Transverse colon (tissue), 3 donors: ENCODE measurements at regions not wholly inside any gene's neighbourhood (a gene's known extent, or its start where the extent isn't known, plus 50 kb on each side); places are given as distances from the start of the nearest gene placed in this dataset.

ENCODE experiments used
- EP300 ChIP-seq: sonication (generic); formaldehyde crosslinking; IDR thresholded peaks from one replicate; pipeline ENCODE4 v1.6.1; 2017; ENCODE audit warnings: antibody characterized with exemption, low read depth
- TF ChIP-seq, protein P1 (sequence below), 5 experiments: fragments of 200-600 bp in 3 of 5; fragments of 450-650 bp in 2 of 5; sonication (generic) in 3 of 5; IDR thresholded peaks; 1 replicate in 2 of 5; 2 replicates in 3 of 5; pipeline ENCODE4 v1.5.1; 2016 to 2017; ENCODE audit warnings: antibody characterized with exemption in 5 of 5, inconsistent platforms in 3 of 5, mild to moderate bottlenecking in 2 of 5, moderate library complexity in 1 of 5

DNA sequence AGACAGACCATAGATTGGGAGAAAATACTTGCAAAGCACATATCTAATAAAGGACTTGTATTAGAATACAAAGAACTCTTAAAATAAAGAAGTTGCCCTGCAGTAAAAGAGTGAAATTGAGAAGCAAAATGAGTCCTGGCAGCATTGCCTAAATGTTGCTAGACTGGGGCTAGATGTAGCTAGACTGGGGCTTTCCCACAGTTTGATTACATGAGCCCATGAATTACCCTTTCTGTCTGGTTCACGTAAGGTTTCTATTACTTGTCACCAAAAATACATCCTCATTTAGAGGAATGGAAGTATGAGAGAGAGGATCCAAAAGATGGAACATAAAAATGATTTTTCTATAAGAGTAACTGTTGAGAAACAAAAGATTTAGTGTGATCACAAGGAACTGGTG is 57.6 kb upstream of the CCDC28A start:
- TF ChIP-seq, protein P1, sequence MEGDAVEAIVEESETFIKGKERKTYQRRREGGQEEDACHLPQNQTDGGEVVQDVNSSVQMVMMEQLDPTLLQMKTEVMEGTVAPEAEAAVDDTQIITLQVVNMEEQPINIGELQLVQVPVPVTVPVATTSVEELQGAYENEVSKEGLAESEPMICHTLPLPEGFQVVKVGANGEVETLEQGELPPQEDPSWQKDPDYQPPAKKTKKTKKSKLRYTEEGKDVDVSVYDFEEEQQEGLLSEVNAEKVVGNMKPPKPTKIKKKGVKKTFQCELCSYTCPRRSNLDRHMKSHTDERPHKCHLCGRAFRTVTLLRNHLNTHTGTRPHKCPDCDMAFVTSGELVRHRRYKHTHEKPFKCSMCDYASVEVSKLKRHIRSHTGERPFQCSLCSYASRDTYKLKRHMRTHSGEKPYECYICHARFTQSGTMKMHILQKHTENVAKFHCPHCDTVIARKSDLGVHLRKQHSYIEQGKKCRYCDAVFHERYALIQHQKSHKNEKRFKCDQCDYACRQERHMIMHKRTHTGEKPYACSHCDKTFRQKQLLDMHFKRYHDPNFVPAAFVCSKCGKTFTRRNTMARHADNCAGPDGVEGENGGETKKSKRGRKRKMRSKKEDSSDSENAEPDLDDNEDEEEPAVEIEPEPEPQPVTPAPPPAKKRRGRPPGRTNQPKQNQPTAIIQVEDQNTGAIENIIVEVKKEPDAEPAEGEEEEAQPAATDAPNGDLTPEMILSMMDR (IDR thresholded peaks at IDR 0.05), result no peak
- TF ChIP-seq EP300, result no peak
